ENCODE measurements at regions not wholly inside any gene's neighbourhood (a gene's known extent, or its start where the extent isn't known, plus 50 kb on each side); places are given as distances from the start of the nearest gene placed in this dataset.

DNA sequence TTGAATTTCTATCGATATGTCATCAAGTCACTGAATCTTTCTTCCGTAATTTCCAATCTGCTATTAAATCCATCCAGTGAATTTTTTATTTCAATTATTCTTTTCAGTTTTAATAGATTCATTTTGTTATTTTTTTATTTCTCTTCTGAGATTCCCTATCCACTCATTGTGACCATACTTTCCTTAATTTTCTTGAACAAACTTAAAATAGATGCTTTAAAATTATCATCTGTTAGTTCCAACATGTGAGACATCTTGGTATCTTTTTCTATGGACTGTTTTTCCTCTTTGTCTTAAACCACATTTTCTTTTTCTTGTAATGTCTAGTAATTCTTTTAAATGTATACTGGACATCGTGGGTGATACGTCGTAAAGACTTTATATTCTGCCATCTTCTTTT, 236.6 kb upstream of the TLE3 start:
- no peaks in the 10 kb centered on the region for H3K36me3 ChIP-seq
- H3K4me3 ChIP-seq = no peak overlapping the region
- H3K9me3 ChIP-seq (replicated peaks) = peaks cover 35% of the 10 kb centered on the region
- no peak for DNase-seq
- H3K4me1 ChIP-seq = no peaks in the 10 kb centered on the region
- TF ChIP-seq, protein P1, sequence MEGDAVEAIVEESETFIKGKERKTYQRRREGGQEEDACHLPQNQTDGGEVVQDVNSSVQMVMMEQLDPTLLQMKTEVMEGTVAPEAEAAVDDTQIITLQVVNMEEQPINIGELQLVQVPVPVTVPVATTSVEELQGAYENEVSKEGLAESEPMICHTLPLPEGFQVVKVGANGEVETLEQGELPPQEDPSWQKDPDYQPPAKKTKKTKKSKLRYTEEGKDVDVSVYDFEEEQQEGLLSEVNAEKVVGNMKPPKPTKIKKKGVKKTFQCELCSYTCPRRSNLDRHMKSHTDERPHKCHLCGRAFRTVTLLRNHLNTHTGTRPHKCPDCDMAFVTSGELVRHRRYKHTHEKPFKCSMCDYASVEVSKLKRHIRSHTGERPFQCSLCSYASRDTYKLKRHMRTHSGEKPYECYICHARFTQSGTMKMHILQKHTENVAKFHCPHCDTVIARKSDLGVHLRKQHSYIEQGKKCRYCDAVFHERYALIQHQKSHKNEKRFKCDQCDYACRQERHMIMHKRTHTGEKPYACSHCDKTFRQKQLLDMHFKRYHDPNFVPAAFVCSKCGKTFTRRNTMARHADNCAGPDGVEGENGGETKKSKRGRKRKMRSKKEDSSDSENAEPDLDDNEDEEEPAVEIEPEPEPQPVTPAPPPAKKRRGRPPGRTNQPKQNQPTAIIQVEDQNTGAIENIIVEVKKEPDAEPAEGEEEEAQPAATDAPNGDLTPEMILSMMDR (IDR thresholded peaks at IDR 0.05; ENCODE audit: borderline replicate concordance) = no peak
- H3K27me3 ChIP-seq (ENCODE audit: low read depth) = peaks cover 21% of the 10 kb centered on the region
- intact Hi-C loops (cut with micrococcal nuclease) = no loop called here
- no peak overlapping the region for H3K27ac ChIP-seq (replicated peaks)

DNA sequence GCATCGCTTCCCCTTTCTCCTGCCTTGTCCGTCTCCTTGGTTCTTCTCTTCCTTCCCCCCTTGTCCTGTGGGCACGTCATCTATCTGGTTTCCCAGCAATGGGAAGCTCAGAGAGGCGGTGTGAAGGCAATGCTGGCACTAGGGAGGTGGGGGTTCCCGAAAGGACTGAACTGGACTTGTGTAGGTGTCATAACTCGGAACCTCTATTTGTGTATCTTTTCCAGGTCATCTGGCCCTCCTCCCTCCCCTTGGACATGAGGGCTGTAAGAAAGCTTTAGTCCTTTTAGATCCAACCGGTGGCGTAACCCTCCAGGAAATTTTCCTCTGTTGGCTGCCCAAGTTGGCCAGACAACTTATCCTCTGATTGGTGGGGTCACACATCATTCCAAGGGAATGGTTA, 231.5 kb upstream of the TLE3 start:
- TF ChIP-seq, protein P1 (IDR thresholded peaks at IDR 0.05; ENCODE audit: borderline replicate concordance) = no peak
- no peaks in the 10 kb centered on the region for H3K27me3 ChIP-seq (ENCODE audit: low read depth)
- intact Hi-C loops (cut with micrococcal nuclease) = no loop called here
- no peak overlapping the region for H3K4me3 ChIP-seq
- no peak overlapping the region for H3K27ac ChIP-seq (replicated peaks)
- no peak for DNase-seq
- no peaks in the 10 kb centered on the region for H3K36me3 ChIP-seq
- H3K9me3 ChIP-seq (replicated peaks) = peaks cover 20% of the 10 kb centered on the region
- peaks cover 24% of the 10 kb centered on the region for H3K4me1 ChIP-seq

- TF ChIP-seq, protein P1 (IDR thresholded peaks at IDR 0.05; ENCODE audit: borderline replicate concordance) = no peak
- no peak overlapping the region for H3K27ac ChIP-seq (replicated peaks)
- H3K27me3 ChIP-seq (ENCODE audit: low read depth) = no peaks in the 10 kb centered on the region
- no peaks in the 10 kb centered on the region for H3K36me3 ChIP-seq
- DNase-seq = no peak
- intact Hi-C loops (cut with micrococcal nuclease) = no loop called here
- H3K9me3 ChIP-seq (replicated peaks) = peaks cover 15% of the 10 kb centered on the region
- no peak overlapping the region for H3K4me3 ChIP-seq
- peaks cover 28% of the 10 kb centered on the region for H3K4me1 ChIP-seq
Observed at GRCh38 chr15:70328679-70329115, 231.0 kb upstream of the TLE3 start.

DNA sequence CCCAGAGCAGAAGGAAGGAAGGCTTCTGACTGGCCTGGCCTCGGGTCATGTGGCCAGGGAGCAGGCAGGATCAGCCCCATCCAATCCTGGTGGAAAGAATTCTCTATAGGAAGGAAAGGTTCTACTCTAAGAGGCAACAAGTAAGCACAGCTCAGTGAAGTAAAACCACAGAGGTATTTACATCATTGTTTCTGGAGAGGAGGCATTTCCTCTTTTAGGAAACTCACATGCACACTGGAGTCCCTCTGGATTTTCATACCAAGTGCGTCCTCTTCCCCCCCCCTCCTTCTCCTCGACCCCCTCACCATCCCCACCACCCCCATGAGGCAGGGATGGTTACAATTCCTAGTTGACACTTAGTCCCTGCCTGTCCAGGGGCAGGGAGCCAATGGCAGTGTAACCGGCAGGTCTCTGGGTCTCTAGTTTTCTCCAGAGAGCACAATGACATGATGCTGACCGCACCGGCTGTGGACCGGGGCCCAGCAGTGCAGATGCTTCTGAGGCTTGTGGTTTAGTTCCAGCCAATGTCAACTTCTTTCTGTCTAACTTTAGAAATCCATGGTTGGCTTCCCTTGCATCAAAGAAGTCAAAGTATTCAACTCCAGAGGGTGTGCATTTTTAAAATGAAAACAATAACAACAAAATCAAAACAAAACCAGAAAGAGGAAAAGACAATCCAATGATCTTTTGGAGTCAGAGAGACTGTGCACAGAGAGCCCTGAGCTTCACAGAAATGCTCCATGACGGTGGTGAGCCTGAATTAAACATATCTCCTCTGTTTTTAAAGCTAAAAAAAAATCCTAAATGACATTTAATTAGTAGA, 230.3 kb upstream of the TLE3 start:
- no peaks in the 10 kb centered on the region for H3K27me3 ChIP-seq (ENCODE audit: low read depth)
- H3K4me3 ChIP-seq = no peak overlapping the region
- peaks cover 35% of the 10 kb centered on the region for H3K4me1 ChIP-seq
- intact Hi-C loops (cut with micrococcal nuclease) = no loop called here
- DNase-seq = peak; percentile 49
- no peaks in the 10 kb centered on the region for H3K36me3 ChIP-seq
- H3K27ac ChIP-seq (replicated peaks) = no peak overlapping the region
- peaks cover 10% of the 10 kb centered on the region for H3K9me3 ChIP-seq (replicated peaks)
- TF ChIP-seq, protein P1 (IDR thresholded peaks at IDR 0.05; ENCODE audit: borderline replicate concordance) = no peak

- TF ChIP-seq, protein P1 (IDR thresholded peaks at IDR 0.05; ENCODE audit: borderline replicate concordance) = no peak
- H3K36me3 ChIP-seq = no peaks in the 10 kb centered on the region
- H3K27ac ChIP-seq (replicated peaks) = no peak overlapping the region
- H3K4me1 ChIP-seq = peaks cover 41% of the 10 kb centered on the region
- no peaks in the 10 kb centered on the region for H3K27me3 ChIP-seq (ENCODE audit: low read depth)
- intact Hi-C loops (cut with micrococcal nuclease) = no loop called here
- H3K9me3 ChIP-seq (replicated peaks) = peaks cover 3% of the 10 kb centered on the region
- no peak for DNase-seq
- no peak overlapping the region for H3K4me3 ChIP-seq
Observed at GRCh38 chr15:70327328-70327855, 229.7 kb upstream of the TLE3 start.

All from left ventricle myocardium inferior (tissue), 1 donor.